ENCODE measurements at regions not wholly inside any gene's neighbourhood (a gene's known extent, or its start where the extent isn't known, plus 50 kb on each side); places are given as distances from the start of the nearest gene placed in this dataset.

DNA sequence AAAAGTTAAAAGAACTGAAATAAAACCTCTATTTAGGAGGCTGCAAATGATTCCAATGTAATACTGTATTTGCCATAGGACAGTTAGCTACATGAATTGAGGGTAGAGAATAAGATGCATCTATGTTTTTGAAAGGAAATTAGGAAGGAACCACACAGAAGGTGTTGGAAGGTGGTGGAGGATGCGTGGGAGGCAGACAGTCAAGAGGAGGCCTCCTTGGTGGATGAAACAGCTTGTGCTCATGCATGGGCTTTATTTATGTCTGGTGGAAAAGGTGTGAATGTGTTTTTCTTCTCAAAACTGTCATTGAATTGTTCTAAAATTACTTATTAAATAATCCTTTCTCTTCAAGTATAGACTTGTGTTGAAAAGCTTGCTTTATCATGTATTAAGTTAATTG lies 314.4 kb upstream of the NPSR1 start:
- ATAC-seq (no peak), DNase-seq (ENCODE audit: extremely low read depth in 1 of 4, low spot score in 3 of 4) (no peak), FAIRE-seq (no peak)
- Histone ChIP-seq H3K4me3 (no peak overlapping the region), H3K27ac (ENCODE audit: extremely low read depth, low read depth, low read length) (no peak overlapping the region), H2AFZ (ENCODE audit: low read depth, low read length) (no peak overlapping the region), H3K9ac (ENCODE audit: insufficient read depth in 1 of 2, low read depth in 2 of 2, low read length in 2 of 2) (no peak overlapping the region), H3K4me1 (replicated peaks in 1 of 2; ENCODE audit: control insufficient read depth in 2 of 2, insufficient read depth in 2 of 2, low read length in 2 of 2) (no peaks in the 10 kb centered on the region), H3K79me2 (ENCODE audit: control insufficient read depth, insufficient read depth, low read length) (no peaks in the 10 kb centered on the region), H3K4me2 (ENCODE audit: insufficient read depth, low read length) (no peak overlapping the region), H3K36me3 (ENCODE audit: control insufficient read depth, insufficient read depth, low read length) (no peaks in the 10 kb centered on the region), H3K27me3 (ENCODE audit: control insufficient read depth in 2 of 2, insufficient read depth in 2 of 2, low read length in 2 of 2) (no peaks in the 10 kb centered on the region), H3K9me1 (ENCODE audit: control insufficient read depth, insufficient read depth, low read length) (no peaks in the 10 kb centered on the region), H4K20me1 (replicated peaks; ENCODE audit: control insufficient read depth, insufficient read depth, low read length) (no peaks in the 10 kb centered on the region), H3K9me3 (replicated peaks; ENCODE audit: control insufficient read depth, insufficient read depth, low read depth, low read length) (no peaks in the 10 kb centered on the region)
- TF ChIP-seq CBX5 (IDR thresholded peaks at IDR 0.05; ENCODE audit: borderline replicate concordance, low read depth), result no peak
- no peak for TF ChIP-seq MBD1 (CRISPR knock-in tag; IDR thresholded peaks at IDR 0.05)
- no peak for TF ChIP-seq ZNF778 (CRISPR knock-in tag; IDR thresholded peaks at IDR 0.05)
- TF ChIP-seq MBD2 (IDR thresholded peaks at IDR 0.05; ENCODE audit: borderline replicate concordance, low read depth), result no peak
- no peak for TF ChIP-seq KLF6 (CRISPR knock-in tag; IDR thresholded peaks at IDR 0.05; ENCODE audit: borderline replicate concordance)
- no peak for TF ChIP-seq KDM4B (IDR thresholded peaks at IDR 0.05; ENCODE audit: borderline replicate concordance in 2 of 2, low read depth in 1 of 2)
- no peak for TF ChIP-seq PHF20 (IDR thresholded peaks at IDR 0.05; ENCODE audit: partially characterized antibody)
- no peak for TF ChIP-seq TOE1 (IDR thresholded peaks at IDR 0.05; ENCODE audit: borderline replicate concordance)
- TF ChIP-seq TOE1 (CRISPR knock-in tag; IDR thresholded peaks at IDR 0.05; ENCODE audit: borderline replicate concordance, low read depth), result no peak
- TF ChIP-seq POLR2AphosphoS2 (IDR thresholded peaks at IDR 0.05; ENCODE audit: low read length), result no peak
- intact Hi-C loops (cut with micrococcal nuclease) (no loop called here), in situ Hi-C loops (cut with MboI) (no loop called here)
- 0% methylated on average over 1 of the region's 1 CpG for WGBS (ENCODE audit: insufficient coverage, low coverage, missing lambda C conversion rate)
- BruUV-seq (replicated peaks), result no TSS peak
- ChIA-PET CTCF (ENCODE audit: low intra/inter-chr PET ratio) (no interaction called here), POLR2A (no interaction called here)
